Naive thymus-derived CD4-positive, alpha-beta T cell (primary cell): ENCODE measurements at regions not wholly inside any gene's neighbourhood (a gene's known extent, or its start where the extent isn't known, plus 50 kb on each side); places are given as distances from the start of the nearest gene placed in this dataset.

Source experiments
- ATAC-seq: fragments of 150-1000 bp; cut with Tn5 transposase; 2 replicates; pipeline ENCODE4 v1.10.0; 2021; ENCODE audit warnings: mild to moderate bottlenecking, moderate library complexity
- CTCF ChIA-PET: fragments of 350-600 bp; sonication (Branson Sonifier 250); formaldehyde crosslinking; loops from one replicate; lab custom pipeline; 2021; ENCODE audit warnings: antibody characterized with exemption; lab: Charles Lee
- POLR2A ChIA-PET: fragments of 350-600 bp; sonication (Branson Sonifier 250); formaldehyde crosslinking; loops from one replicate; lab custom pipeline; 2021; ENCODE audit warnings: antibody characterized with exemption, inconsistent platforms; lab: Charles Lee
- DNase-seq, 9 donors: peaks; one replicate each; pipeline versions ENCODE4 v3.0.0 to v3.0.0-alpha.2; 2020 to 2022; ENCODE audit warnings: mixed read lengths in 1 of 9
- H3K27ac ChIP-seq: one replicate; pipeline ENCODE4 v1.7.0; 2013; ENCODE audit warnings: mild to moderate bottlenecking, low read depth, low read length, moderate library complexity
- H3K27me3 ChIP-seq, 2 donors: one replicate each; pipeline ENCODE4 v1.7.0; 2013; ENCODE audit warnings: low read length in 2 of 2, mild to moderate bottlenecking in 2 of 2, moderate library complexity in 2 of 2; ENCODE audit not compliant: control insufficient read depth in 2 of 2, insufficient read depth in 2 of 2
- H3K36me3 ChIP-seq, 3 experiments: 1 replicate in 2 of 3; 2 replicates in 1 of 3; pipeline ENCODE4 v1.7.0; 2013; ENCODE audit warnings: low read length in 3 of 3, mild to moderate bottlenecking in 3 of 3, moderate library complexity in 1 of 3; ENCODE audit not compliant: insufficient read depth in 3 of 3, control insufficient read depth in 2 of 3
- H3K4me1 ChIP-seq, 2 donors: one replicate each; pipeline ENCODE4 v1.7.0; 2013; ENCODE audit warnings: low read length in 2 of 2, mild to moderate bottlenecking in 2 of 2, moderate library complexity in 1 of 2; ENCODE audit not compliant: control insufficient read depth in 2 of 2, insufficient read depth in 2 of 2
- H3K4me3 ChIP-seq: 2 replicates; pipeline ENCODE4 v1.7.0; 2013; ENCODE audit warnings: mild to moderate bottlenecking, low read length
- H3K9me3 ChIP-seq, 3 experiments: 1 replicate in 2 of 3; 2 replicates in 1 of 3; pipeline ENCODE4 v1.7.0; 2013; ENCODE audit warnings: low read length in 3 of 3; ENCODE audit not compliant: control insufficient read depth in 2 of 3
- H3K27ac Mint-ChIP-seq, 9 donors: one replicate each; pipeline ENCODE4 v1.8.0; 2020 to 2022; ENCODE audit warnings: mixed read lengths in 9 of 9, mild to moderate bottlenecking in 8 of 9, moderate library complexity in 5 of 9, inconsistent platforms in 2 of 9
- H3K27me3 Mint-ChIP-seq, 5 donors: one replicate each; pipeline ENCODE4 v1.8.0; 2021 to 2022; ENCODE audit warnings: mixed read lengths in 5 of 5, mild to moderate bottlenecking in 1 of 5
- H3K36me3 Mint-ChIP-seq, 5 donors: one replicate each; pipeline ENCODE4 v1.8.0; 2020 to 2022; ENCODE audit warnings: mixed read lengths in 5 of 5, mild to moderate bottlenecking in 3 of 5, inconsistent platforms in 1 of 5
- H3K4me1 Mint-ChIP-seq, 7 donors: one replicate each; pipeline ENCODE4 v1.8.0; 2020 to 2022; ENCODE audit warnings: mixed read lengths in 7 of 7, mild to moderate bottlenecking in 3 of 7, inconsistent platforms in 1 of 7
- H3K4me3 Mint-ChIP-seq, 10 donors: one replicate each; pipeline ENCODE4 v1.8.0; 2020 to 2022; ENCODE audit warnings: mild to moderate bottlenecking in 10 of 10, mixed read lengths in 10 of 10, moderate library complexity in 6 of 10, inconsistent platforms in 2 of 10
- H3K9me3 Mint-ChIP-seq, 11 donors: one replicate each; pipeline ENCODE4 v1.8.0; 2020 to 2022; ENCODE audit warnings: mixed read lengths in 11 of 11, mild to moderate bottlenecking in 4 of 11, inconsistent platforms in 1 of 11, moderate library complexity in 1 of 11
- intact Hi-C, 2 donors: fragments of 100-400 bp; cut with micrococcal nuclease; formaldehyde crosslinking; loops; one replicate each; pipeline ENCODE4 v1.15.1; 2023

- H3K4me1 Mint-ChIP-seq: no peaks in the 10 kb centered on the region
- Histone ChIP-seq H3K4me3 (no peak overlapping the region), H3K4me1 (no peaks in the 10 kb centered on the region), H3K27ac (no peak overlapping the region), H3K36me3 (no peaks in the 10 kb centered on the region), H3K9me3 (no peaks in the 10 kb centered on the region), H3K27me3 (no peaks in the 10 kb centered on the region)
- peaks cover 0 to 8% (median 0%) of the 10 kb centered on the region in 11 donors for H3K9me3 Mint-ChIP-seq
- DNase-seq: no peak
- H3K27me3 Mint-ChIP-seq: no peaks in the 10 kb centered on the region
- intact Hi-C loops: no loop called here
- CTCF ChIA-PET: no interaction called here
- H3K36me3 Mint-ChIP-seq: no peaks in the 10 kb centered on the region
- no peak for ATAC-seq
- H3K27ac Mint-ChIP-seq: no peak overlapping the region
- POLR2A ChIA-PET: no interaction called here
- no peak overlapping the region for H3K4me3 Mint-ChIP-seq
Measured at GRCh38 chr1:195899762-195900352, 708.4 kb downstream of the KCNT2 start.

DNA sequence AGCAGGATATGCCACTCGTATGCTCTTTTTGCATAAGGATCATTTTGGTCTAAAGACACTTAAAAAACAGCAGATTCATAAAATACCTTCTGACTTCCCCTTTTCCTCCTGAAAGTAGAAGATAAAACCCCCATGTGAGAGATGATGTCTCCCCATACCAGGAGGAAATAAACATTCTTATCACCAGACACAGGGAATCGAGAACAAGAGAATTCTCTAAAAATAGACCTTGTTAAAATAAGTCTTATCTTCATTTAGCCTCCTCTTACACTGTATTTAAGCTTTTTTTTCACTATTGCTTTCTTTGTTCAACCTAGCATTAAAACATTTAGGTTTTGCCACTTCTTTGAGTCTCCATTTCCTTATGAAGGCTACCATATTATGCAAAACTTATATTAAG, 709.3 kb downstream of the KCNT2 start:
- no peak overlapping the region for H3K4me3 Mint-ChIP-seq
- ChIA-PET POLR2A (no interaction called here), CTCF (no interaction called here)
- ATAC-seq (no peak), DNase-seq (no peak)
- no peaks in the 10 kb centered on the region for H3K36me3 Mint-ChIP-seq
- H3K4me1 ChIP-seq: no peaks in the 10 kb centered on the region
- no peak overlapping the region for H3K27ac Mint-ChIP-seq
- H3K9me3 ChIP-seq: no peaks in the 10 kb centered on the region
- intact Hi-C loops: no loop called here
- no peaks in the 10 kb centered on the region for H3K36me3 ChIP-seq
- H3K27me3 ChIP-seq: no peaks in the 10 kb centered on the region
- H3K27ac ChIP-seq: no peak overlapping the region
- peaks cover 0 to 8% (median 0%) of the 10 kb centered on the region in 11 donors for H3K9me3 Mint-ChIP-seq
- H3K27me3 Mint-ChIP-seq: no peaks in the 10 kb centered on the region
- H3K4me1 Mint-ChIP-seq: no peaks in the 10 kb centered on the region
- no peak overlapping the region for H3K4me3 ChIP-seq

DNA sequence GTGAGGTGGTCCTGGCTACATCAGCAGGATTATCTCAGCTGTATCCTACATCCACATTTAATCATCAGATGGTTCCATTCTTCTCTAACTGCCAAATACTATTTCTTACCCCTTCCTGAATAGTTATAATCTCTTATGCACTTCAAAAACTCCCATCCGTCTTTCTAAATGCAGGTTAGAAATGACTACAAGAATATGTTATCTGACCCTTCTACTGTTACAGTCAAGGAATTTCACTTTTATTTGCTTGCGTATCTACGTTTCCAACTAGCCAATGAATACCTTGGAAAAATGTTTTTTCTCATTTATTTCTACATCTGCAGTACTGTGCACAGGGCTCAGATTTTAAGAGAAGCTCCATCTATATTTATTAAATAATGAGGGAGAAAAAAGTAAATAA, 709.9 kb downstream of the KCNT2 start:
- ATAC-seq (no peak), DNase-seq (no peak)
- Mint-ChIP-seq H3K27ac (no peak overlapping the region), H3K4me1 (no peaks in the 10 kb centered on the region), H3K4me3 (no peak overlapping the region), H3K9me3 (peaks cover 0 to 9% (median 0%) of the 10 kb centered on the region in 11 donors), H3K36me3 (no peaks in the 10 kb centered on the region), H3K27me3 (no peaks in the 10 kb centered on the region)
- ChIA-PET POLR2A (no interaction called here), CTCF (no interaction called here)
- Histone ChIP-seq H3K27me3 (no peaks in the 10 kb centered on the region), H3K4me3 (no peak overlapping the region), H3K36me3 (no peaks in the 10 kb centered on the region), H3K9me3 (no peaks in the 10 kb centered on the region), H3K4me1 (no peaks in the 10 kb centered on the region), H3K27ac (no peak overlapping the region)
- intact Hi-C loops: no loop called here

- peaks cover 0 to 10% (median 0%) of the 10 kb centered on the region in 11 donors for H3K9me3 Mint-ChIP-seq
- POLR2A ChIA-PET: no interaction called here
- no peak for ATAC-seq
- H3K27ac Mint-ChIP-seq: no peak overlapping the region
- H3K27ac ChIP-seq: no peak overlapping the region
- no peaks in the 10 kb centered on the region for H3K36me3 ChIP-seq
- H3K4me3 ChIP-seq: no peak overlapping the region
- no peaks in the 10 kb centered on the region for H3K4me1 Mint-ChIP-seq
- no peaks in the 10 kb centered on the region for H3K27me3 ChIP-seq
- intact Hi-C loops: no loop called here
- no peak for DNase-seq
- H3K4me3 Mint-ChIP-seq: no peak overlapping the region
- CTCF ChIA-PET: no interaction called here
- no peaks in the 10 kb centered on the region for H3K36me3 Mint-ChIP-seq
- no peaks in the 10 kb centered on the region for H3K4me1 ChIP-seq
- no peaks in the 10 kb centered on the region for H3K9me3 ChIP-seq
- no peaks in the 10 kb centered on the region for H3K27me3 Mint-ChIP-seq
Measured at GRCh38 chr1:195897076-195897475, 711.2 kb downstream of the KCNT2 start.

GRCh38 chr1:195894411-195894810, 713.8 kb downstream of the KCNT2 start:
- H3K4me3 ChIP-seq: no peak overlapping the region
- intact Hi-C loops: no loop called here
- H3K36me3 Mint-ChIP-seq: no peaks in the 10 kb centered on the region
- H3K4me1 ChIP-seq: no peaks in the 10 kb centered on the region
- ATAC-seq (no peak), DNase-seq (no peak)
- CTCF ChIA-PET: no interaction called here
- POLR2A ChIA-PET: no interaction called here
- no peak overlapping the region for H3K27ac Mint-ChIP-seq
- no peak overlapping the region for H3K27ac ChIP-seq
- H3K36me3 ChIP-seq: no peaks in the 10 kb centered on the region
- H3K4me1 Mint-ChIP-seq: no peaks in the 10 kb centered on the region
- H3K9me3 Mint-ChIP-seq: peaks cover 0 to 9% (median 5%) of the 10 kb centered on the region in 11 donors
- no peaks in the 10 kb centered on the region for H3K9me3 ChIP-seq
- no peak overlapping the region for H3K4me3 Mint-ChIP-seq
- no peaks in the 10 kb centered on the region for H3K27me3 ChIP-seq
- H3K27me3 Mint-ChIP-seq: no peaks in the 10 kb centered on the region

DNA sequence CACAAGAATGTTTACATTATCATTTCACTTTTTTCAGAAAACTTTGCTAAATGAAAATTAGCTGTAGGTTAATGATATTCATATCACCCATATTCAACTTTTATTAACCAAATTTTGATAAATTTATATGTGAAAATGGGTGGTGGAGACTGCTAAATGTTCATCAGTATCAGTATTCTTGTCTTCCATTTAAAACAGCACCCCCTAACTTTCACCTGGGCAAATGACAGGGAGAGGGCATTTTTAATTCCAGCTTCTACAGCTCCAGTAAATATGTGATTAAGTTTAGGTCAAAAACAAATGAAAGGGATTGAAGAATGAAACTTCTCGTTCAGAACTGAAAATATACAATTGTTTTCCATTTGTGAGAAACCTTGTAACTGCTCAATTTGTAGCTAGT, 722.2 kb downstream of the KCNT2 start:
- intact Hi-C loops: no loop called here
- no peak overlapping the region for H3K27ac Mint-ChIP-seq
- H3K9me3 Mint-ChIP-seq: peaks cover 0 to 23% (median 4%) of the 10 kb centered on the region in 11 donors
- ChIA-PET POLR2A (no interaction called here), CTCF (no interaction called here)
- no peaks in the 10 kb centered on the region for H3K36me3 ChIP-seq
- no peak overlapping the region for H3K4me3 ChIP-seq
- H3K27me3 Mint-ChIP-seq: no peaks in the 10 kb centered on the region
- no peak overlapping the region for H3K4me3 Mint-ChIP-seq
- DNase-seq: no peak
- H3K36me3 Mint-ChIP-seq: no peaks in the 10 kb centered on the region
- H3K27me3 ChIP-seq: no peaks in the 10 kb centered on the region
- ATAC-seq: no peak
- H3K27ac ChIP-seq: no peak overlapping the region
- H3K9me3 ChIP-seq: no peaks in the 10 kb centered on the region
- H3K4me1 ChIP-seq: no peaks in the 10 kb centered on the region
- no peaks in the 10 kb centered on the region for H3K4me1 Mint-ChIP-seq

DNA sequence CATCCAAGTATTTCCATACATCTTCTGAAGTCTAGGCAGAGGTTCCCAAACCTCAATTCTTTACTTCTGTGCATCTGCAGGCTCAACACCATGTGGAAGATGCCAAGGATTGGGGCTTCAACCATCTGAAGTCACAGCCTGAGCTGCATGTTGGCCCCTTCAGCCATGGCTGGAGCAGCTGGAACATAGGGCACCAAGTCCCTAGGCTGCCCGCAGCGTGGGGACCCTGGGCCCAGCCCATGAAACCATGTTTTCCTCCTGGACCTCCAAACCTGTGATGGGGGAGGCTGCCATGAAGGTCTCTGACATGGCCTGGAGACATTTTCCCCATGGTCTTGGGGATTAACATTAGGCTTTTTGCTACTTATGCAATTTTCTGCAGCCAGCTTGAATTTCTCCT, 729.8 kb downstream of the KCNT2 start:
- peaks cover 0 to 12% (median 4%) of the 10 kb centered on the region in 11 donors for H3K9me3 Mint-ChIP-seq
- intact Hi-C loops: no loop called here
- H3K36me3 ChIP-seq: no peaks in the 10 kb centered on the region
- H3K27me3 Mint-ChIP-seq: no peaks in the 10 kb centered on the region
- no peaks in the 10 kb centered on the region for H3K9me3 ChIP-seq
- ChIA-PET CTCF (no interaction called here), POLR2A (no interaction called here)
- H3K4me3 Mint-ChIP-seq: no peak overlapping the region
- H3K27ac ChIP-seq: no peak overlapping the region
- no peak overlapping the region for H3K4me3 ChIP-seq
- H3K4me1 ChIP-seq: no peaks in the 10 kb centered on the region
- ATAC-seq (no peak), DNase-seq (no peak)
- no peak overlapping the region for H3K27ac Mint-ChIP-seq
- H3K36me3 Mint-ChIP-seq: no peaks in the 10 kb centered on the region
- no peaks in the 10 kb centered on the region for H3K27me3 ChIP-seq
- no peaks in the 10 kb centered on the region for H3K4me1 Mint-ChIP-seq
